ENCODE measurements at regions not wholly inside any gene's neighbourhood (a gene's known extent, or its start where the extent isn't known, plus 50 kb on each side); places are given as distances from the start of the nearest gene placed in this dataset.

DNA sequence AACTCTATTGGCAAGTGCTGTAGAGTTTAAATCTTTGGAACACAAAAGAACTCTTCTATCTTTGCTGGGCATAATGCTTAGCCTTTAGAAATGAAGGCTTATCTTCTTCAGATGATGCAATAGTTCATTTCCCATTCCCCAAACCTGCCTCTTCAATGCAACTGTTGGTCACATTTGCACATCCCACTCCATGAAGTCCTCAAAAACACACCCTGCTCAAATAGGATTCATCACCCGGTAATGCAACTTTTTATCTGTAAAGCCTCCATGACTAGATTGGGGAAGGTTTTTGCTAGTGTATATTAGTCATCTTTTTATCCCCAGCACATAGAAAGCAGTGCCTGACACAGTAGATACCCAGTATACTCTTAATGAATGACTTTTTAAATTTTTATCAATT lies 376.4 kb downstream of the RBM43 start:
- Histone ChIP-seq H3K27me3 (no peaks in the 10 kb centered on the region), H4K20me1 (ENCODE audit: insufficient read depth, poor library complexity, severe bottlenecking) (no peaks in the 10 kb centered on the region), H3K9me3 (ENCODE audit: low read depth) (no peaks in the 10 kb centered on the region), H2AFZ (no peak overlapping the region), H3K4me2 (no peak overlapping the region), H3K36me3 (replicated peaks; ENCODE audit: insufficient read depth, low read depth) (no peaks in the 10 kb centered on the region), H3K4me3 (no peak overlapping the region), H3K79me2 (no peaks in the 10 kb centered on the region), H3K4me1 (ENCODE audit: insufficient read depth) (peaks cover 22% of the 10 kb centered on the region), H3K9me2 (replicated peaks; ENCODE audit: insufficient read depth) (no peaks in the 10 kb centered on the region), H3K27ac (no peak overlapping the region)
- 71% methylated on average over 1 of the region's 1 CpG for WGBS (ENCODE audit: low lambda C conversion rate, missing lambda C conversion rate)
- TF ChIP-seq EZH2phosphoT487 (IDR thresholded peaks at IDR 0.05; ENCODE audit: low read depth, severe bottlenecking, unreplicated experiment) (no peak), EZH2 (IDR thresholded peaks at IDR 0.05; ENCODE audit: borderline replicate concordance) (no peak)
- TF ChIP-seq, protein P1, sequence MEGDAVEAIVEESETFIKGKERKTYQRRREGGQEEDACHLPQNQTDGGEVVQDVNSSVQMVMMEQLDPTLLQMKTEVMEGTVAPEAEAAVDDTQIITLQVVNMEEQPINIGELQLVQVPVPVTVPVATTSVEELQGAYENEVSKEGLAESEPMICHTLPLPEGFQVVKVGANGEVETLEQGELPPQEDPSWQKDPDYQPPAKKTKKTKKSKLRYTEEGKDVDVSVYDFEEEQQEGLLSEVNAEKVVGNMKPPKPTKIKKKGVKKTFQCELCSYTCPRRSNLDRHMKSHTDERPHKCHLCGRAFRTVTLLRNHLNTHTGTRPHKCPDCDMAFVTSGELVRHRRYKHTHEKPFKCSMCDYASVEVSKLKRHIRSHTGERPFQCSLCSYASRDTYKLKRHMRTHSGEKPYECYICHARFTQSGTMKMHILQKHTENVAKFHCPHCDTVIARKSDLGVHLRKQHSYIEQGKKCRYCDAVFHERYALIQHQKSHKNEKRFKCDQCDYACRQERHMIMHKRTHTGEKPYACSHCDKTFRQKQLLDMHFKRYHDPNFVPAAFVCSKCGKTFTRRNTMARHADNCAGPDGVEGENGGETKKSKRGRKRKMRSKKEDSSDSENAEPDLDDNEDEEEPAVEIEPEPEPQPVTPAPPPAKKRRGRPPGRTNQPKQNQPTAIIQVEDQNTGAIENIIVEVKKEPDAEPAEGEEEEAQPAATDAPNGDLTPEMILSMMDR (IDR thresholded peaks at IDR 0.05; ENCODE audit: poor library complexity): no peak
- no peak for DNase-seq (ENCODE audit: low spot score)

GRCh38 chr2:150883613-150883895 lies 378.1 kb downstream of the RBM43 start:
- TF ChIP-seq EZH2phosphoT487 (IDR thresholded peaks at IDR 0.05; ENCODE audit: low read depth, severe bottlenecking, unreplicated experiment) (no peak), EZH2 (IDR thresholded peaks at IDR 0.05; ENCODE audit: borderline replicate concordance) (no peak)
- H3K9me2 ChIP-seq (replicated peaks; ENCODE audit: insufficient read depth): no peaks in the 10 kb centered on the region
- H3K27ac ChIP-seq: no peak overlapping the region

GRCh38 chr2:150882751-150883612 lies 378.7 kb downstream of the RBM43 start:
- Histone ChIP-seq H3K27me3 (no peaks in the 10 kb centered on the region), H2AFZ (no peak overlapping the region), H3K4me3 (no peak overlapping the region), H3K27ac (no peak overlapping the region), H3K9me3 (ENCODE audit: low read depth) (no peaks in the 10 kb centered on the region), H3K79me2 (no peaks in the 10 kb centered on the region), H3K9me2 (replicated peaks; ENCODE audit: insufficient read depth) (no peaks in the 10 kb centered on the region), H4K20me1 (ENCODE audit: insufficient read depth, poor library complexity, severe bottlenecking) (no peaks in the 10 kb centered on the region), H3K4me2 (no peak overlapping the region), H3K36me3 (replicated peaks; ENCODE audit: insufficient read depth, low read depth) (no peaks in the 10 kb centered on the region), H3K4me1 (ENCODE audit: insufficient read depth) (peaks cover 29% of the 10 kb centered on the region)
- TF ChIP-seq EZH2phosphoT487 (IDR thresholded peaks at IDR 0.05; ENCODE audit: low read depth, severe bottlenecking, unreplicated experiment) (no peak), EZH2 (IDR thresholded peaks at IDR 0.05; ENCODE audit: borderline replicate concordance) (no peak)
- TF ChIP-seq, protein P1 (IDR thresholded peaks at IDR 0.05; ENCODE audit: poor library complexity): no peak
- no peak for DNase-seq (ENCODE audit: low spot score)
- WGBS (ENCODE audit: low lambda C conversion rate, missing lambda C conversion rate): 67% methylated on average over 7 of the region's 7 CpGs

More at GRCh38 chr2:150883613-150883895, 378.1 kb downstream of the RBM43 start:
- H3K79me2 ChIP-seq: no peaks in the 10 kb centered on the region
- no peak overlapping the region for H2AFZ ChIP-seq
- peaks cover 28% of the 10 kb centered on the region for H3K4me1 ChIP-seq (ENCODE audit: insufficient read depth)
- no peak overlapping the region for H3K4me2 ChIP-seq
- no peaks in the 10 kb centered on the region for H3K36me3 ChIP-seq (replicated peaks; ENCODE audit: insufficient read depth, low read depth)
- H3K4me3 ChIP-seq: no peak overlapping the region
- H3K27me3 ChIP-seq: no peaks in the 10 kb centered on the region
- DNase-seq (ENCODE audit: low spot score): no peak
- H3K9me3 ChIP-seq (ENCODE audit: low read depth): no peaks in the 10 kb centered on the region
- no peaks in the 10 kb centered on the region for H4K20me1 ChIP-seq (ENCODE audit: insufficient read depth, poor library complexity, severe bottlenecking)

DNA sequence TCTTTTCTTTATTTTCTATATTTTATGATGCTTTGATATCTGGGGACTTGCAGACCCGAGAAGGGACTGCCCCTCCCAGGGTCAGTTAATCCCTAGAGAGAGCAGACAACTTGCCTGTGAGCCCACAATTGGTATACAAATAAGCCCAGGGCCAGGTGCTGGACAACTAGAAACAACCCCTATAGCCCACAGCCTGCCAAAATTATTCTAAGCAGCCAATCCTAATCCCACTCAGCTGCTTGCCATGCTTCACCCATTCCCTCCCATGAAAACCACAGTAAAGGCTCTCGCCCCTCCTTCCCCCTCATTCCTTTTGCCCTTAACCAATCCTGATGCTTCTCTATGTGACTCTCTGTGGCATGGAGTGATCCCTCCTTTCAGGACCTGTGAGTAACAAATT lies 380.7 kb downstream of the RBM43 start:
- Histone ChIP-seq H3K36me3 (replicated peaks; ENCODE audit: insufficient read depth, low read depth) (no peaks in the 10 kb centered on the region), H3K4me3 (no peak overlapping the region), H3K27ac (no peak overlapping the region), H3K9me3 (ENCODE audit: low read depth) (no peaks in the 10 kb centered on the region), H3K4me1 (ENCODE audit: insufficient read depth) (peaks cover 28% of the 10 kb centered on the region), H3K27me3 (no peaks in the 10 kb centered on the region), H4K20me1 (ENCODE audit: insufficient read depth, poor library complexity, severe bottlenecking) (no peaks in the 10 kb centered on the region), H3K79me2 (no peaks in the 10 kb centered on the region), H2AFZ (no peak overlapping the region), H3K9me2 (replicated peaks; ENCODE audit: insufficient read depth) (no peaks in the 10 kb centered on the region), H3K4me2 (no peak overlapping the region)
- TF ChIP-seq EZH2phosphoT487 (IDR thresholded peaks at IDR 0.05; ENCODE audit: low read depth, severe bottlenecking, unreplicated experiment) (no peak), EZH2 (IDR thresholded peaks at IDR 0.05; ENCODE audit: borderline replicate concordance) (no peak)
- no peak for DNase-seq (ENCODE audit: low spot score)
- 91% methylated on average over 2 of the region's 2 CpGs for WGBS (ENCODE audit: low lambda C conversion rate, missing lambda C conversion rate)
